K562 (cell line): ENCODE measurements at regions not wholly inside any gene's neighbourhood (a gene's known extent, or its start where the extent isn't known, plus 50 kb on each side); places are given as distances from the start of the nearest gene placed in this dataset.

Source experiments
- ATAC-seq: fragments of 200-7000 bp; cut with Tn5 transposase; 3 replicates; pipeline ENCODE4 v1.9.1; 2020; ENCODE audit warnings: moderate library complexity
- BruUV-seq: library from RNA; stranded (reverse); fragments of 400-500 nt; replicated peaks from 2 replicates; lab custom pipeline; 2021; lab: Mats Ljungman, UMichigan
- CTCF ChIA-PET: fragments of 300-600 bp; formaldehyde crosslinking; extraction: SDS; loops from one replicate; lab custom pipeline; 2021; ENCODE audit warnings: low intra/inter-chr PET ratio; lab: Yijun Ruan, JAX
- POLR2A ChIA-PET: fragments of 300-600, 350-650 bp; sonication (Branson Sonifier 250); formaldehyde crosslinking; extraction: SDS; loops from one replicate; lab custom pipeline; 2021; ENCODE audit warnings: antibody characterized with exemption, inconsistent platforms; lab: Yijun Ruan, JAX
- DNase-seq, 4 experiments: peaks; one replicate each; pipeline versions ENCODE4 v3.0.0 to v3.0.0-alpha.2; 2011 to 2018; ENCODE audit warnings: low spot score in 3 of 4, mixed read lengths in 3 of 4; ENCODE audit errors: extremely low read depth in 1 of 4
- FAIRE-seq: peaks from 2 replicates; lab custom pipeline; 2011; peaks lifted over from hg19 to GRCh38; lab: Jason Lieb, UNC
- H2AFZ ChIP-seq: 2 replicates; pipeline ENCODE4 v1.6.0; 2011; ENCODE audit warnings: low read depth, low read length, control low read depth, inconsistent platforms
- H3K27ac ChIP-seq: fragments of 200-600 bp; 3 replicates; pipeline ENCODE4 v1.8.0; 2011; ENCODE audit warnings: low read depth, mild to moderate bottlenecking, control low read depth, inconsistent platforms, low read length, moderate library complexity, mixed read lengths; ENCODE audit errors: extremely low read depth
- H3K27me3 ChIP-seq, 2 experiments: fragments of 300-600 bp in 1 of 2; 2 replicates in 1 of 2; 3 replicates in 1 of 2; pipeline versions ENCODE4 v1.6.0 to v1.8.0; 2011; ENCODE audit warnings: inconsistent platforms in 2 of 2, low read length in 2 of 2, mild to moderate bottlenecking in 1 of 2, mixed read lengths in 1 of 2, moderate library complexity in 1 of 2; ENCODE audit not compliant: control insufficient read depth in 2 of 2, insufficient read depth in 2 of 2
- H3K36me3 ChIP-seq: fragments of 300-600 bp; 3 replicates; pipeline ENCODE4 v1.8.0; 2011; ENCODE audit warnings: mild to moderate bottlenecking, low read length, inconsistent platforms; ENCODE audit not compliant: control insufficient read depth, insufficient read depth
- H3K4me1 ChIP-seq, 2 experiments: fragments of 200-600 bp in 1 of 2; replicated peaks in 1 of 2; 2 replicates in 1 of 2; 3 replicates in 1 of 2; pipeline versions ENCODE4 v1.5.1 to v1.8.0; 2011; ENCODE audit warnings: inconsistent platforms in 2 of 2, low read length in 2 of 2, mild to moderate bottlenecking in 1 of 2, mixed read lengths in 1 of 2, moderate library complexity in 1 of 2; ENCODE audit not compliant: control insufficient read depth in 2 of 2, insufficient read depth in 2 of 2
- H3K4me2 ChIP-seq: 2 replicates; pipeline ENCODE4 v1.6.1; 2011; ENCODE audit warnings: low read length, control low read depth, inconsistent platforms, mixed read lengths; ENCODE audit not compliant: insufficient read depth
- H3K4me3 ChIP-seq: fragments of 200-600 bp; sonication (generic), shearing (Covaris generic); 2 replicates; pipeline ENCODE4 v1.5.1; 2016; ENCODE audit warnings: control low read depth, inconsistent platforms
- H3K79me2 ChIP-seq: fragments of 200-600 bp; 3 replicates; pipeline ENCODE4 v1.8.0; 2011; ENCODE audit warnings: low read length, inconsistent platforms; ENCODE audit not compliant: control insufficient read depth, insufficient read depth
- H3K9ac ChIP-seq, 2 experiments: 2 replicates each; pipeline versions ENCODE4 v1.6.0 to v1.6.1; 2011; ENCODE audit warnings: low read depth in 2 of 2, low read length in 2 of 2, control low read depth in 1 of 2, inconsistent platforms in 1 of 2, mild to moderate bottlenecking in 1 of 2, mixed read lengths in 1 of 2; ENCODE audit not compliant: insufficient read depth in 1 of 2
- H3K9me1 ChIP-seq: one replicate; pipeline ENCODE4 v1.6.0; 2011; ENCODE audit warnings: inconsistent platforms, mild to moderate bottlenecking, low read length, moderate library complexity; ENCODE audit not compliant: control insufficient read depth, insufficient read depth
- H3K9me3 ChIP-seq: replicated peaks from 2 replicates; pipeline ENCODE4 v1.5.1; 2011; ENCODE audit warnings: low read depth, low read length, inconsistent platforms; ENCODE audit not compliant: control insufficient read depth, insufficient read depth
- H4K20me1 ChIP-seq: replicated peaks from 2 replicates; pipeline ENCODE4 v1.6.1; 2011; ENCODE audit warnings: low read length, inconsistent platforms, mixed read lengths; ENCODE audit not compliant: control insufficient read depth, insufficient read depth
- ATF2 ChIP-seq: sonication (generic); formaldehyde crosslinking; IDR thresholded peaks from 2 replicates; pipeline ENCODE4 v1.8.1; 2022; ENCODE audit warnings: missing genetic modification reagents
- CBFA2T3 ChIP-seq: fragments of 450-650 bp; IDR thresholded peaks from 2 replicates; pipeline ENCODE4 v1.6.1; 2017
- CEBPB ChIP-seq: fragments of 450-650 bp; IDR thresholded peaks from 2 replicates; pipeline ENCODE4 v1.6.1; 2016; ENCODE audit warnings: missing genetic modification characterization, missing compliant biosample characterization
- ERF ChIP-seq: fragments of 450-650 bp; formaldehyde crosslinking; IDR thresholded peaks from 2 replicates; pipeline ENCODE4 v1.4.0; 2020; ENCODE audit warnings: mild to moderate bottlenecking, mixed read lengths
- NUFIP1 ChIP-seq: fragments of 450-650 bp; IDR thresholded peaks from 2 replicates; pipeline ENCODE4 v1.6.1; 2018; ENCODE audit not compliant: partially characterized antibody
- OTX1 ChIP-seq: fragments of 450-650 bp; formaldehyde crosslinking; IDR thresholded peaks from 2 replicates; pipeline ENCODE4 v1.4.0; 2022; ENCODE audit warnings: mild to moderate bottlenecking
- PKNOX1 ChIP-seq: fragments of 450-650 bp; IDR thresholded peaks from 2 replicates; pipeline ENCODE4 v1.6.1; 2016
- ZNF121 ChIP-seq: sonication (generic); formaldehyde crosslinking; conservative IDR thresholded peaks from 2 replicates; pipeline ENCODE4 v1.8.0; 2022; ENCODE audit warnings: missing genetic modification reagents
- ZNF764 ChIP-seq: fragments of 250-450 bp; sonication (Bioruptor Pico); IDR thresholded peaks from 2 replicates; pipeline ENCODE4 v1.4.0; 2020; ENCODE audit warnings: low read depth, mild to moderate bottlenecking, moderate library complexity
- WGBS: fragments of 100-300 bp; shearing (Covaris generic); methylation state at CpG from one replicate; pipeline ENCODE4 v1.1.6; 2016; ENCODE audit warnings: low coverage, mixed read lengths; ENCODE audit not compliant: insufficient coverage; ENCODE audit errors: missing lambda C conversion rate; 5-methylcytosine and 5-hydroxymethylcytosine counted together
- in situ Hi-C: fragments of 300-500 bp; cut with MboI; formaldehyde crosslinking; loops from 4 replicates; pipeline ENCODE4 v1.15.0; 2018; ENCODE audit warnings: inconsistent platforms, mixed read lengths
- intact Hi-C: fragments of 100-400 bp; cut with micrococcal nuclease; formaldehyde crosslinking; loops from 2 replicates; pipeline ENCODE4 v1.14.2; 2022
- TF ChIP-seq, protein P1 (sequence below): fragments of 250-450 bp; sonication (Bioruptor Pico); IDR thresholded peaks from 2 replicates; pipeline ENCODE4 v1.4.0; 2020; ENCODE audit warnings: mild to moderate bottlenecking, moderate library complexity

GRCh38 chr12:13918897-13919296 lies 62.5 kb downstream of the GRIN2B start:
- ATAC-seq (no peak), DNase-seq (no peak), FAIRE-seq (no peak)
- H2AFZ ChIP-seq = no peak overlapping the region
- no peaks in the 10 kb centered on the region for H3K36me3 ChIP-seq
- CTCF ChIA-PET = interaction anchor here (0.6 kb wide), 1 partner anchor 1954 kb away, joined by 4 read pairs; no protein-coding TSS in a partner anchor
- H3K9ac ChIP-seq = no peak overlapping the region
- no peak overlapping the region for H3K27ac ChIP-seq
- intact Hi-C loops (no loop called here), in situ Hi-C loops (no loop called here)
- no peaks in the 10 kb centered on the region for H4K20me1 ChIP-seq
- WGBS = 0% methylated on average over 2 of the region's 2 CpGs
- no peaks in the 10 kb centered on the region for H3K9me1 ChIP-seq
- no peaks in the 10 kb centered on the region for H3K9me3 ChIP-seq
- TF ChIP-seq NUFIP1 = no peak
- TF ChIP-seq, protein P1, sequence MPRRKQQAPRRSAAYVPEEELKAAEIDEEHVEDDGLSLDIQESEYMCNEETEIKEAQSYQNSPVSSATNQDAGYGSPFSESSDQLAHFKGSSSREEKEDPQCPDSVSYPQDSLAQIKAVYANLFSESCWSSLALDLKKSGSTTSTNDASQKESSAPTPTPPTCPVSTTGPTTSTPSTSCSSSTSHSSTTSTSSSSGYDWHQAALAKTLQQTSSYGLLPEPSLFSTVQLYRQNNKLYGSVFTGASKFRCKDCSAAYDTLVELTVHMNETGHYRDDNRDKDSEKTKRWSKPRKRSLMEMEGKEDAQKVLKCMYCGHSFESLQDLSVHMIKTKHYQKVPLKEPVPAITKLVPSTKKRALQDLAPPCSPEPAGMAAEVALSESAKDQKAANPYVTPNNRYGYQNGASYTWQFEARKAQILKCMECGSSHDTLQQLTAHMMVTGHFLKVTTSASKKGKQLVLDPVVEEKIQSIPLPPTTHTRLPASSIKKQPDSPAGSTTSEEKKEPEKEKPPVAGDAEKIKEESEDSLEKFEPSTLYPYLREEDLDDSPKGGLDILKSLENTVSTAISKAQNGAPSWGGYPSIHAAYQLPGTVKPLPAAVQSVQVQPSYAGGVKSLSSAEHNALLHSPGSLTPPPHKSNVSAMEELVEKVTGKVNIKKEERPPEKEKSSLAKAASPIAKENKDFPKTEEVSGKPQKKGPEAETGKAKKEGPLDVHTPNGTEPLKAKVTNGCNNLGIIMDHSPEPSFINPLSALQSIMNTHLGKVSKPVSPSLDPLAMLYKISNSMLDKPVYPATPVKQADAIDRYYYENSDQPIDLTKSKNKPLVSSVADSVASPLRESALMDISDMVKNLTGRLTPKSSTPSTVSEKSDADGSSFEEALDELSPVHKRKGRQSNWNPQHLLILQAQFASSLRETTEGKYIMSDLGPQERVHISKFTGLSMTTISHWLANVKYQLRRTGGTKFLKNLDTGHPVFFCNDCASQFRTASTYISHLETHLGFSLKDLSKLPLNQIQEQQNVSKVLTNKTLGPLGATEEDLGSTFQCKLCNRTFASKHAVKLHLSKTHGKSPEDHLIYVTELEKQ (CRISPR knock-in tag) = no peak
- TF ChIP-seq ERF (CRISPR knock-in tag) = no peak
- no peak for TF ChIP-seq PKNOX1
- TF ChIP-seq CEBPB = no peak
- no peak for TF ChIP-seq ATF2 (CRISPR knock-in tag)
- no peak for TF ChIP-seq ZNF121 (CRISPR knock-in tag)
- no peak for TF ChIP-seq OTX1
- no peak for TF ChIP-seq ZNF764 (CRISPR knock-in tag)
- TF ChIP-seq CBFA2T3 = no peak
- H3K4me2 ChIP-seq = no peak overlapping the region
- BruUV-seq = no TSS peak
- no peaks in the 10 kb centered on the region for H3K4me1 ChIP-seq
- POLR2A ChIA-PET = interaction anchor here (0.6 kb wide), 1 partner anchor 933 kb away, joined by 3 read pairs; no protein-coding TSS in a partner anchor
- no peak overlapping the region for H3K4me3 ChIP-seq
- H3K27me3 ChIP-seq = no peaks in the 10 kb centered on the region
- no peaks in the 10 kb centered on the region for H3K79me2 ChIP-seq
